ENCODE measurements at regions not wholly inside any gene's neighbourhood (a gene's known extent, or its start where the extent isn't known, plus 50 kb on each side); places are given as distances from the start of the nearest gene placed in this dataset.
"Not testable (repeated sequence)": the region's sequence is repeated elsewhere in the genome, so short reads cannot be mapped to it uniquely, and the experiment has no call there.

GRCh38 chr3:19825193-19825592 lies 108.8 kb downstream of the EFHB start:
- no peak for DNase-seq

GRCh38 chr3:19822805-19823204 lies 111.2 kb downstream of the EFHB start:
- no peak for DNase-seq

- DNase-seq: no peak
Measured at GRCh38 chr3:19816631-19817030, 117.4 kb downstream of the EFHB start.

GRCh38 chr3:19815805-19816204 lies 118.2 kb downstream of the EFHB start:
- DNase-seq: no peak

GRCh38 chr3:19813743-19814142 lies 120.3 kb downstream of the EFHB start:
- not testable (repeated sequence) for DNase-seq

GRCh38 chr3:19811689-19812088 lies 122.3 kb downstream of the EFHB start:
- DNase-seq: no peak

- no peak for DNase-seq
Measured at GRCh38 chr3:19808834-19809233, 125.2 kb downstream of the EFHB start.

- DNase-seq: no peak
Measured at GRCh38 chr3:19799887-19800286, 134.1 kb downstream of the EFHB start.

GRCh38 chr3:19799115-19799514 lies 134.9 kb downstream of the EFHB start:
- DNase-seq: no peak

GRCh38 chr3:19798324-19798723 lies 135.7 kb downstream of the EFHB start:
- no peak for DNase-seq

- DNase-seq: no peak
Measured at GRCh38 chr3:19792388-19792787, 141.6 kb downstream of the EFHB start.

- no peak for DNase-seq
Measured at GRCh38 chr3:19775765-19776164, 158.3 kb downstream of the EFHB start.

GRCh38 chr3:19769694-19770093 lies 164.3 kb downstream of the EFHB start:
- DNase-seq: no peak

GRCh38 chr3:19765954-19766353 lies 168.1 kb downstream of the EFHB start:
- no peak for DNase-seq

- no peak for DNase-seq
Measured at GRCh38 chr3:19757773-19758172, 176.2 kb downstream of the EFHB start.

GRCh38 chr3:19749448-19750017 lies 184.5 kb downstream of the EFHB start:
- DNase-seq: no peak

GRCh38 chr3:19748782-19749447 lies 185.1 kb downstream of the EFHB start:
- DNase-seq: no peak

GRCh38 chr3:19744047-19744446 lies 190.0 kb downstream of the EFHB start:
- no peak for DNase-seq

GRCh38 chr3:19742935-19743334 lies 191.1 kb downstream of the EFHB start:
- no peak for DNase-seq

- no peak for DNase-seq
Measured at GRCh38 chr3:19739504-19739903, 194.5 kb downstream of the EFHB start.

- no peak for DNase-seq
Measured at GRCh38 chr3:19738846-19739245, 195.2 kb downstream of the EFHB start.

GRCh38 chr3:19735111-19735510 lies 198.9 kb downstream of the EFHB start:
- no peak for DNase-seq

- no peak for DNase-seq
Measured at GRCh38 chr3:19734453-19734852, 199.6 kb downstream of the EFHB start.

GRCh38 chr3:19725000-19725399 lies 209.0 kb downstream of the EFHB start:
- no peak for DNase-seq

- DNase-seq: no peak
Measured at GRCh38 chr3:19717736-19718135, 216.3 kb downstream of the EFHB start.

Data from activated CD4-positive, alpha-beta T cell treated with anti-CD3 and anti-CD28 coated beads, Interleukin-2, Interleukin-6, amounts not matched to agents 100 ng/mL and 50 ng/mL, durations not matched to agents 16 hours and 8 hours (primary cell).